Sigmoid colon (tissue), 4 donors: ENCODE measurements at regions not wholly inside any gene's neighbourhood (a gene's known extent, or its start where the extent isn't known, plus 50 kb on each side); places are given as distances from the start of the nearest gene placed in this dataset.

Experiments
- CTCF ChIP-seq, 4 experiments: fragments of 450-650 bp in 3 of 4; fragments of 200-600 bp in 1 of 4; IDR thresholded peaks; one replicate each; pipeline ENCODE4 v1.5.1; 2016 to 2019; ENCODE audit warnings: antibody characterized with exemption in 4 of 4, mild to moderate bottlenecking in 3 of 4, moderate library complexity in 2 of 4
- EP300 ChIP-seq, 4 donors: sonication (generic); formaldehyde crosslinking; IDR thresholded peaks; one replicate each; pipeline ENCODE4 v1.6.1; 2017; ENCODE audit warnings: antibody characterized with exemption in 4 of 4
- POLR2AphosphoS5 ChIP-seq, 4 donors: sonication (generic); formaldehyde crosslinking; IDR thresholded peaks; one replicate each; pipeline ENCODE4 v1.6.1; 2017; ENCODE audit warnings: antibody characterized with exemption in 4 of 4

- TF ChIP-seq POLR2AphosphoS5 (IDR thresholded peaks at IDR 0.05) (no peak), CTCF (IDR thresholded peaks at IDR 0.05) (peak in 3 of 4 experiments; percentile 27 to 58 (median 37)), EP300 (IDR thresholded peaks at IDR 0.05) (no peak)
Observed at GRCh38 chr22:26835929-26836528, 178.6 kb downstream of the MIAT start.
